ENCODE measurements at regions not wholly inside any gene's neighbourhood (a gene's known extent, or its start where the extent isn't known, plus 50 kb on each side); places are given as distances from the start of the nearest gene placed in this dataset.

- no peak overlapping the region for H3K9ac ChIP-seq
- H3K9me2 ChIP-seq: no peaks in the 10 kb centered on the region
- no peaks in the 10 kb centered on the region for H4K20me1 ChIP-seq (ENCODE audit: insufficient read depth)
- H3K4me3 ChIP-seq (ENCODE audit: low read depth in 2 of 2, low read length in 1 of 2): no peak overlapping the region
- CTCF ChIA-PET: no interaction called here
- H3K4me2 ChIP-seq: no peak overlapping the region
- TF ChIP-seq, protein P1, sequence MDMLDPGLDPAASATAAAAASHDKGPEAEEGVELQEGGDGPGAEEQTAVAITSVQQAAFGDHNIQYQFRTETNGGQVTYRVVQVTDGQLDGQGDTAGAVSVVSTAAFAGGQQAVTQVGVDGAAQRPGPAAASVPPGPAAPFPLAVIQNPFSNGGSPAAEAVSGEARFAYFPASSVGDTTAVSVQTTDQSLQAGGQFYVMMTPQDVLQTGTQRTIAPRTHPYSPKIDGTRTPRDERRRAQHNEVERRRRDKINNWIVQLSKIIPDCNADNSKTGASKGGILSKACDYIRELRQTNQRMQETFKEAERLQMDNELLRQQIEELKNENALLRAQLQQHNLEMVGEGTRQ (IDR thresholded peaks at IDR 0.05; ENCODE audit: borderline replicate concordance, low read depth, low read length): no peak
- TF ChIP-seq NFIC (IDR thresholded peaks at IDR 0.05; ENCODE audit: borderline replicate concordance) (no peak), MXI1 (IDR thresholded peaks at IDR 0.05; ENCODE audit: low read depth, low read length) (no peak), NRF1 (IDR thresholded peaks at IDR 0.05; ENCODE audit: low read depth, low read length) (no peak), RCOR1 (IDR thresholded peaks at IDR 0.05; ENCODE audit: low read length) (no peak), GATA2 (CRISPR knock-in tag; IDR thresholded peaks at IDR 0.05) (no peak), SMC3 (IDR thresholded peaks at IDR 0.05; ENCODE audit: low read depth, low read length) (no peak), CHD2 (IDR thresholded peaks at IDR 0.05; ENCODE audit: low read length, partially characterized antibody) (no peak), TEAD4 (IDR thresholded peaks at IDR 0.05; ENCODE audit: borderline replicate concordance, insufficient read depth) (no peak), YY1 (IDR thresholded peaks at IDR 0.05; ENCODE audit: low read depth) (no peak), RFX5 (IDR thresholded peaks at IDR 0.05; ENCODE audit: low read length) (no peak), POLR2AphosphoS5 (IDR thresholded peaks at IDR 0.05; ENCODE audit: low read depth, low read length) (no peak), IRF3 (IDR thresholded peaks at IDR 0.05; ENCODE audit: low read depth, low read length) (no peak), ELF1 (IDR thresholded peaks at IDR 0.05) (no peak), FOXM1 (IDR thresholded peaks at IDR 0.05; ENCODE audit: low read depth) (no peak)
- TF ChIP-seq, protein P2, sequence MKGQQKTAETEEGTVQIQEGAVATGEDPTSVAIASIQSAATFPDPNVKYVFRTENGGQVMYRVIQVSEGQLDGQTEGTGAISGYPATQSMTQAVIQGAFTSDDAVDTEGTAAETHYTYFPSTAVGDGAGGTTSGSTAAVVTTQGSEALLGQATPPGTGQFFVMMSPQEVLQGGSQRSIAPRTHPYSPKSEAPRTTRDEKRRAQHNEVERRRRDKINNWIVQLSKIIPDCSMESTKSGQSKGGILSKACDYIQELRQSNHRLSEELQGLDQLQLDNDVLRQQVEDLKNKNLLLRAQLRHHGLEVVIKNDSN (IDR thresholded peaks at IDR 0.05; ENCODE audit: borderline replicate concordance, low read depth): no peak
- TF ChIP-seq, protein P3, sequence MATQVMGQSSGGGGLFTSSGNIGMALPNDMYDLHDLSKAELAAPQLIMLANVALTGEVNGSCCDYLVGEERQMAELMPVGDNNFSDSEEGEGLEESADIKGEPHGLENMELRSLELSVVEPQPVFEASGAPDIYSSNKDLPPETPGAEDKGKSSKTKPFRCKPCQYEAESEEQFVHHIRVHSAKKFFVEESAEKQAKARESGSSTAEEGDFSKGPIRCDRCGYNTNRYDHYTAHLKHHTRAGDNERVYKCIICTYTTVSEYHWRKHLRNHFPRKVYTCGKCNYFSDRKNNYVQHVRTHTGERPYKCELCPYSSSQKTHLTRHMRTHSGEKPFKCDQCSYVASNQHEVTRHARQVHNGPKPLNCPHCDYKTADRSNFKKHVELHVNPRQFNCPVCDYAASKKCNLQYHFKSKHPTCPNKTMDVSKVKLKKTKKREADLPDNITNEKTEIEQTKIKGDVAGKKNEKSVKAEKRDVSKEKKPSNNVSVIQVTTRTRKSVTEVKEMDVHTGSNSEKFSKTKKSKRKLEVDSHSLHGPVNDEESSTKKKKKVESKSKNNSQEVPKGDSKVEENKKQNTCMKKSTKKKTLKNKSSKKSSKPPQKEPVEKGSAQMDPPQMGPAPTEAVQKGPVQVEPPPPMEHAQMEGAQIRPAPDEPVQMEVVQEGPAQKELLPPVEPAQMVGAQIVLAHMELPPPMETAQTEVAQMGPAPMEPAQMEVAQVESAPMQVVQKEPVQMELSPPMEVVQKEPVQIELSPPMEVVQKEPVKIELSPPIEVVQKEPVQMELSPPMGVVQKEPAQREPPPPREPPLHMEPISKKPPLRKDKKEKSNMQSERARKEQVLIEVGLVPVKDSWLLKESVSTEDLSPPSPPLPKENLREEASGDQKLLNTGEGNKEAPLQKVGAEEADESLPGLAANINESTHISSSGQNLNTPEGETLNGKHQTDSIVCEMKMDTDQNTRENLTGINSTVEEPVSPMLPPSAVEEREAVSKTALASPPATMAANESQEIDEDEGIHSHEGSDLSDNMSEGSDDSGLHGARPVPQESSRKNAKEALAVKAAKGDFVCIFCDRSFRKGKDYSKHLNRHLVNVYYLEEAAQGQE (IDR thresholded peaks at IDR 0.05; ENCODE audit: low read depth, low read length): no peak
- no peak overlapping the region for H2AFZ ChIP-seq (ENCODE audit: low read depth)
- no peaks in the 10 kb centered on the region for H3K4me1 ChIP-seq (ENCODE audit: control insufficient read depth in 1 of 2, insufficient read depth in 2 of 2, low read depth in 1 of 2, low read length in 1 of 2)
- DNase-seq: no peak
- no peaks in the 10 kb centered on the region for H3K27me3 ChIP-seq (ENCODE audit: insufficient read depth)
- H3K27ac ChIP-seq (ENCODE audit: low read depth in 2 of 2, low read length in 1 of 2): no peak overlapping the region
- no peaks in the 10 kb centered on the region for H3K79me2 ChIP-seq (ENCODE audit: insufficient read depth)
- no peaks in the 10 kb centered on the region for H3K9me3 ChIP-seq
- WGBS (ENCODE audit: low lambda C conversion rate): 74% methylated on average over 3 of the region's 3 CpGs
- H3F3A ChIP-seq (replicated peaks; ENCODE audit: insufficient read depth): no peaks in the 10 kb centered on the region
- H3K36me3 ChIP-seq (replicated peaks in 1 of 2; ENCODE audit: control insufficient read depth in 1 of 2, insufficient read depth in 2 of 2, low read length in 1 of 2): no peaks in the 10 kb centered on the region
- POLR2A ChIA-PET: interaction anchor here (1.0 kb wide), 1 partner anchor 999 kb away, joined by 3 read pairs; no protein-coding TSS in a partner anchor
Measured at GRCh38 chr4:13876131-13876530, 248.6 kb upstream of the BOD1L1 start.

Measured in SK-N-SH (cell line).